HL-60 (cell line): ENCODE measurements at regions not wholly inside any gene's neighbourhood (a gene's known extent, or its start where the extent isn't known, plus 50 kb on each side); places are given as distances from the start of the nearest gene placed in this dataset.

Source experiments
- DNase-seq, 2 experiments: peaks; one replicate each; pipeline ENCODE4 v3.0.0-alpha.2; 2010 to 2020; ENCODE audit warnings: low read depth in 1 of 2, low spot score in 1 of 2
- H3K27ac ChIP-seq: fragments of 250-450 bp; sonication (Bioruptor Pico); replicated peaks from 2 replicates; pipeline ENCODE4 v1.5.1; 2020; ENCODE audit warnings: mild to moderate bottlenecking, moderate library complexity
- H3K27me3 ChIP-seq: fragments of 250-450 bp; sonication (Bioruptor Pico); 2 replicates; pipeline ENCODE4 v1.5.1; 2021; ENCODE audit warnings: mild to moderate bottlenecking, moderate library complexity; ENCODE audit not compliant: insufficient read depth, poor library complexity, severe bottlenecking
- H3K4me3 ChIP-seq: replicated peaks from 2 replicates; pipeline ENCODE4 v1.5.1; 2011; ENCODE audit warnings: mild to moderate bottlenecking, control low read depth, low read length; ENCODE audit not compliant: insufficient read depth
- CTCF ChIP-seq: IDR thresholded peaks from one replicate; pipeline ENCODE4 v1.5.1; 2011; ENCODE audit warnings: low read length, control low read depth, inconsistent platforms; ENCODE audit not compliant: insufficient read depth
- GABPA ChIP-seq: IDR thresholded peaks from 2 replicates; pipeline ENCODE4 v1.6.1; 2012; ENCODE audit warnings: low read depth
- POLR2AphosphoS5 ChIP-seq: IDR thresholded peaks from 2 replicates; pipeline ENCODE4 v1.6.1; 2012; ENCODE audit warnings: low read depth
- REST ChIP-seq: IDR thresholded peaks from 2 replicates; pipeline ENCODE4 v1.6.1; 2012; ENCODE audit warnings: low read depth; ENCODE audit not compliant: insufficient replicate concordance
- SPI1 ChIP-seq: IDR thresholded peaks from 2 replicates; pipeline ENCODE4 v1.6.1; 2012; ENCODE audit warnings: low read depth, mild to moderate bottlenecking, borderline replicate concordance

- no peak for TF ChIP-seq SPI1
- no peak for TF ChIP-seq GABPA
- TF ChIP-seq CTCF = no peak
- TF ChIP-seq REST = no peak
- no peak for TF ChIP-seq POLR2AphosphoS5
- H3K27ac ChIP-seq = no peak overlapping the region
- no peak for DNase-seq
- H3K4me3 ChIP-seq = no peak overlapping the region
- no peaks in the 10 kb centered on the region for H3K27me3 ChIP-seq
Observed at GRCh38 chr10:2469802-2470201, 597.5 kb upstream of the PFKP start.

- Histone ChIP-seq H3K27me3 (no peaks in the 10 kb centered on the region), H3K4me3 (no peak overlapping the region), H3K27ac (no peak overlapping the region)
- TF ChIP-seq SPI1 = no peak
- no peak for TF ChIP-seq CTCF
- TF ChIP-seq POLR2AphosphoS5 = no peak
- no peak for TF ChIP-seq GABPA
- TF ChIP-seq REST = no peak
- no peak for DNase-seq
Observed at GRCh38 chr10:2464483-2464882, 602.9 kb upstream of the PFKP start.

DNA sequence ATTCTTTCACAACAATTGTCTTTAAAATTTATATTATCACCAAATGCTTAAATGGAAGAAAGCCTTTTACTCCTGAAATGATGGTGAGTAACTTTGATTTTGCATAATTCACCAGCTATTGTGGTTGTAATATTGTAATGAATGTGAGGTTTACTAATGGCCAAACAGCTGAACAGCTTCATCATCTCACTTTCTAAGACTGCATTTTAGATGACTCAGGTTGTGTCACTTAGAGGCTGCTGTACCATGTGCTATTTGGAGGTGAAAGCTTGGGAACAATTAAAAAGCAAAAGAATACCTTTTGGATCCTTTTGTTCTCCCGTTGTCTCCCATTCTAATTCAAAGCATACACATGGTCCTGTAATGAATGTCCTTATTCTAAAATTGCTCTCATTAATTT lies 604.0 kb upstream of the PFKP start:
- H3K4me3 ChIP-seq = no peak overlapping the region
- no peak overlapping the region for H3K27ac ChIP-seq
- TF ChIP-seq REST (no peak), GABPA (no peak), CTCF (no peak), SPI1 (no peak), POLR2AphosphoS5 (no peak)
- no peak for DNase-seq
- no peaks in the 10 kb centered on the region for H3K27me3 ChIP-seq
